ENCODE measurements at regions not wholly inside any gene's neighbourhood (a gene's known extent, or its start where the extent isn't known, plus 50 kb on each side); places are given as distances from the start of the nearest gene placed in this dataset.

GRCh38 chr4:78683352-78683751 is 92.8 kb upstream of the BMP2K start:
- Histone ChIP-seq H3K9me3 (ENCODE audit: control insufficient read depth, insufficient read depth, low read length) (no peaks in the 10 kb centered on the region), H3K4me1 (ENCODE audit: insufficient read depth, low read length) (no peaks in the 10 kb centered on the region), H3K9ac (ENCODE audit: low read depth, low read length) (no peak overlapping the region)

GRCh38 chr4:78684325-78685079 is 91.6 kb upstream of the BMP2K start:
- Histone ChIP-seq H3K4me1 (ENCODE audit: insufficient read depth, low read length) (no peaks in the 10 kb centered on the region), H3K9ac (ENCODE audit: low read depth, low read length) (no peak overlapping the region), H3K9me3 (ENCODE audit: control insufficient read depth, insufficient read depth, low read length) (no peaks in the 10 kb centered on the region), H3K36me3 (ENCODE audit: insufficient read depth, low read length) (no peaks in the 10 kb centered on the region)

More at GRCh38 chr4:78683352-78683751, 92.8 kb upstream of the BMP2K start:
- H3K36me3 ChIP-seq (ENCODE audit: insufficient read depth, low read length), result no peaks in the 10 kb centered on the region

DNA sequence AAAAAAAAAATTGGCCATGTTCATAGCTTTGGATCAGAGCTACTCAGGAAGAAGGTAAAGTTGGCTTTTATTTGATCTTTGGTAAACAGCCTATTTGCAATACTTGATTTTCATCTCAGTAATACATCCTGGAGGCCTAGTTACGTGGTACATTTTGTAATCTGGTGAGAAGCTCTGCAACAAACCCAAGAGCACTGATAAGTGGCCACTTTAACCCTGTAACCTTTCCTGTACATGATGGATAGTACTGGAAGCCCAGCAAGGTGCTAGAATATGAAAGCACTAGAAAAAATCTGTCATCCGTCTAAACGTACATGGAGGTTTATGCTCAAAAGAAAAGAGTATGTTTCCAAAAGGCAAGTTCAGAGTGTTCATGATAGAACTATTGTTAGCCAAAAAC is 88.3 kb upstream of the BMP2K start:
- Histone ChIP-seq H3K9ac (ENCODE audit: low read depth, low read length) (no peak overlapping the region), H3K4me1 (ENCODE audit: insufficient read depth, low read length) (0 out of 2 replicates have a peak, but pooled peaks cover 5% of the 10 kb centered on the region), H3K9me3 (ENCODE audit: control insufficient read depth, insufficient read depth, low read length) (no peaks in the 10 kb centered on the region), H3K36me3 (ENCODE audit: insufficient read depth, low read length) (no peaks in the 10 kb centered on the region)

DNA sequence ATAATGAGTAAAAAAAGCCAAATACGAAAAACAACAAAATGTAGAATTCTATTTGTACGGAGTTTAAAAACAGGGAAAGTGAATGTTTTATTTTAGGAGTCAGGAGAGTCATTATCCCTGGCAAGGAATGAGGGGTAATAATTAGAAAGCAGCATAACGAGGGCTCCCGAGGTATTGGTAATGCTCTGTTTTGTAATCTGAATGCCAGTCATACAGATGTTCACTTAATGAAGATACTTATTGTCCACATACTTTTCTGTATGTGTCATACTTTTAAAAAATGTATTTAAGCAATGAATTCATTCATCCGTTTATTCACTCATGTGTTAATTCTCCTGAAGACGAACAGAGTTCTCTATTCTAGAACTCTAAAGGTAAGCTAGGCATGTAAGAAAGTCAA is 87.8 kb upstream of the BMP2K start:
- H3K9me3 ChIP-seq (ENCODE audit: control insufficient read depth, insufficient read depth, low read length), result no peaks in the 10 kb centered on the region
- 0 out of 2 replicates have a peak, but pooled peaks cover 5% of the 10 kb centered on the region for H3K4me1 ChIP-seq (ENCODE audit: insufficient read depth, low read length)
- no peaks in the 10 kb centered on the region for H3K36me3 ChIP-seq (ENCODE audit: insufficient read depth, low read length)
- H3K9ac ChIP-seq (ENCODE audit: low read depth, low read length), result no peak overlapping the region

DNA sequence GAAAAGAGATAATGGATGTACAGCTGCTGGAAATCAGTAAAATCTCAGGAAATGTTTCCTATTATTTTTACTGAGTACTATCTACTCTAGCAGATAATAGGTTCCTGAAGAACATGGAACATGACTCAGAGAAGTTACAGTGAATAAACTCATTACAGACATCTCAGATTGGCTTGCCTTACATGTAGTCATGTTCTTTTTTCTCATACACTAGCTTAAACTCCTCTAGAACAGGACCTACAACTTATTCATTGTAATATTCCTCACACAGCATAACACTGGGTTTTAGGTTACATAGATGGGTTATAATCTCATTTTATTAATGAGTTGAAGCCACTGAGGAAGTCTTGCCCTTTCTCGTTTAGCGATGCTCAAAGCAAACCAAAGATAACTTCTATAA is 86.9 kb upstream of the BMP2K start:
- Histone ChIP-seq H3K9me3 (ENCODE audit: control insufficient read depth, insufficient read depth, low read length) (no peaks in the 10 kb centered on the region), H3K9ac (ENCODE audit: low read depth, low read length) (no peak overlapping the region), H3K4me1 (ENCODE audit: insufficient read depth, low read length) (0 out of 2 replicates have a peak, but pooled peaks cover 5% of the 10 kb centered on the region), H3K36me3 (ENCODE audit: insufficient read depth, low read length) (no peaks in the 10 kb centered on the region)

- H3K4me1 ChIP-seq (ENCODE audit: insufficient read depth, low read length), result 0 out of 2 replicates have a peak, but pooled peaks cover 5% of the 10 kb centered on the region
- no peak overlapping the region for H3K9ac ChIP-seq (ENCODE audit: low read depth, low read length)
Measured at GRCh38 chr4:78689700-78690323, 86.3 kb upstream of the BMP2K start.

GRCh38 chr4:78691334-78691754 is 84.8 kb upstream of the BMP2K start:
- no peaks in the 10 kb centered on the region for H3K9me3 ChIP-seq (ENCODE audit: control insufficient read depth, insufficient read depth, low read length)
- no peaks in the 10 kb centered on the region for H3K36me3 ChIP-seq (ENCODE audit: insufficient read depth, low read length)
- no peak overlapping the region for H3K9ac ChIP-seq (ENCODE audit: low read depth, low read length)
- H3K4me1 ChIP-seq (ENCODE audit: insufficient read depth, low read length), result 0 out of 2 replicates have a peak, but pooled peaks cover 5% of the 10 kb centered on the region

More at GRCh38 chr4:78689700-78690323, 86.3 kb upstream of the BMP2K start:
- Histone ChIP-seq H3K9me3 (ENCODE audit: control insufficient read depth, insufficient read depth, low read length) (no peaks in the 10 kb centered on the region), H3K36me3 (ENCODE audit: insufficient read depth, low read length) (no peaks in the 10 kb centered on the region)

DNA sequence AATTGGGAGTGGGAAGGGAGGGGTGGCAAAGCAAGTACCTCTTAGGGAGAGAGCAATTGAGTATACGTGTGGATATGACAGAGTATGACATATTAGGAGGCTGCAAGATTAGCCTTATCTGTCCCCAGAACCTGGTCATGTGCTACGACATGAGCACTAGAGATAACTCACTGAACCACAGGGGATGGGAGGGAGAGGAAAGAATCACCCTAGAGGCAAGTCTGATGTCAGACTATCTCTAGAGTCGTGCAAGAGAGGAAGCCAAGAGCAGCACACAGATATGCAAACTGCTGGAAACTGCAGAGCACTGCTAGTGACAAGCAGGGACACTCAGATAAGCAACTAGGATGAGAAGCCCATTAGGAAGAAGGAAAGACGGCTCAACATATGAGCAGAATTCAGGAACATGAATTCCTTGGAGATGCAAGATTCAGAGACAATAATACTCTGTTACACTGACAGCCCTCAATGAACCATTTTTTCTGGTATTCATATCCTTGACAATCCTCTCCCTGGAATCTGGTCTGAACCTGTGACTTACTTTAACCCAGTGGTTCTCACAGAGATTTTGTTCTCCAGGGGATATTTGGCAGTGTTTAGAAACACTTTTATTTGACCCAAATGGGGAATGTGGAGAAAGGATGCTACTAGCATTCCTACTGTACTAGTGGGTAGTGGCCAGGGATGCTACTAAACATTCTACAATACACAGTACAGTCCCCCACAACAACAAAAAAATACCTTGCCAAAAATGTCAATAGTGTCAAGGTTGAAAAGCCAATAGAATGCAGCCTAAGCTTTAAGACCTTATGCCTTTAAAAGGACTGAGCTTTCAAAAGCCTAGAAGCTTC is 84.0 kb upstream of the BMP2K start:
- Histone ChIP-seq H3K9me3 (ENCODE audit: control insufficient read depth, insufficient read depth, low read length) (no peaks in the 10 kb centered on the region), H3K9ac (ENCODE audit: low read depth, low read length) (no peak overlapping the region), H3K36me3 (ENCODE audit: insufficient read depth, low read length) (no peaks in the 10 kb centered on the region), H3K4me1 (ENCODE audit: insufficient read depth, low read length) (0 out of 2 replicates have a peak, but pooled peaks cover 5% of the 10 kb centered on the region)

GRCh38 chr4:78692822-78693170 is 83.4 kb upstream of the BMP2K start:
- no peak overlapping the region for H3K9ac ChIP-seq (ENCODE audit: low read depth, low read length)
- no peaks in the 10 kb centered on the region for H3K36me3 ChIP-seq (ENCODE audit: insufficient read depth, low read length)
- 0 out of 2 replicates have a peak, but pooled peaks cover 5% of the 10 kb centered on the region for H3K4me1 ChIP-seq (ENCODE audit: insufficient read depth, low read length)
- no peaks in the 10 kb centered on the region for H3K9me3 ChIP-seq (ENCODE audit: control insufficient read depth, insufficient read depth, low read length)

DNA sequence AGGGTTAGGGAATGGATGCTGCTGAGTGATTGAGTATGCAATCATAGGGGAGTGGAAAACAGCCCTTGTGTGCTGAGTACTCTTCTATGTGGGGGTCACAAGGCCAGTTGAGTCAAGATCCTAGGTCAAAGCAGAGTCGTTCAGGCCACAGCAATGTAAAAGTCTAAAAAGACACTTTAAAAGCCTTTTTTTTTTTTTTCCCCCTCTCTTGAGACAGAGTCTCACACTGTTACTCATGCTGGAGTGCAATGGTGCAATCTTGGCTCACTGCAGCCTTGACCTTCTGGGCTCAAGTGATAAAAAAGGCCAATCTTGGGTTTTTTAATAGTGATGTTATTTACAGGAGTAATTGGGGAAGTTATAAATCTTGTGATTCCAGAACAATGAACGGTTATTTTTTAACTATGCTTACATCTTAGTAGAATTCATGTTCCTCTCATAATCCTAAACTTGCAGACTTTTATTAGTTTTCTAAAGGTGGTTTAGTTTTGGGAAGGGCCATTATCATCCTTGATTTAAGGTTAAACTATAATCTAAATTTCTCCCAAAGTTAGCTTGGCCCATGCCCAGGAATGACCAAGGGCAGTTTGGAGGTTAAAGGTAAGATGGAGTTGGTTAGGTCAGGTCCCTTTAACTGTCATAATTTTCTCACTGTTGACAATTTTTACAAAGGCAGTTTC is 82.2 kb upstream of the BMP2K start:
- H3K36me3 ChIP-seq (ENCODE audit: insufficient read depth, low read length), result no peaks in the 10 kb centered on the region
- no peak overlapping the region for H3K9ac ChIP-seq (ENCODE audit: low read depth, low read length)

GRCh38 chr4:78694457-78694787 is 81.7 kb upstream of the BMP2K start:
- 0 out of 2 replicates have a peak, but pooled peaks cover 5% of the 10 kb centered on the region for H3K4me1 ChIP-seq (ENCODE audit: insufficient read depth, low read length)
- no peaks in the 10 kb centered on the region for H3K36me3 ChIP-seq (ENCODE audit: insufficient read depth, low read length)
- no peak overlapping the region for H3K9ac ChIP-seq (ENCODE audit: low read depth, low read length)
- no peaks in the 10 kb centered on the region for H3K9me3 ChIP-seq (ENCODE audit: control insufficient read depth, insufficient read depth, low read length)

More for the DNA sequence above, 82.2 kb upstream of the BMP2K start:
- H3K4me1 ChIP-seq (ENCODE audit: insufficient read depth, low read length), result 0 out of 2 replicates have a peak, but pooled peaks cover 5% of the 10 kb centered on the region
- no peaks in the 10 kb centered on the region for H3K9me3 ChIP-seq (ENCODE audit: control insufficient read depth, insufficient read depth, low read length)

DNA sequence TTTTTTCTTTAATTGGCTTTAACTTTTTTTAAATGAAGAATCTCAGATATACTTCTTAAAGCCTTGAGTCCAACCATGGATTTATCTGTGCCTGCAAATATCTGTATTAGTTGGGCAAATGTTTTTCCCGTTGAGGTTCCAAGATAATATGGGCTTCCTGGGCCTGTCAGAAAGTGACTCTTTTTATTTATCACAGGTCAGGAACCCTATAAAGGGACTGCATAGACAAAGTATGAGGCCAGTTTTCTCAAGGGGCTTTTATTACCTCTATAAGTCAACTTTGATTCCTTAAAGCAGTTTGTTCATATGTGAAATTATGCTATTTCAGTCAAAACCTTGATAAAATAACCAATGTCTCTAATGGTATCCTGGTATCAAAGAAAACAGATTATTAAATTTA is 80.2 kb upstream of the BMP2K start:
- 0 out of 2 replicates have a peak, but pooled peaks cover 5% of the 10 kb centered on the region for H3K4me1 ChIP-seq (ENCODE audit: insufficient read depth, low read length)
- no peak overlapping the region for H3K9ac ChIP-seq (ENCODE audit: low read depth, low read length)
- no peaks in the 10 kb centered on the region for H3K9me3 ChIP-seq (ENCODE audit: control insufficient read depth, insufficient read depth, low read length)
- no peaks in the 10 kb centered on the region for H3K36me3 ChIP-seq (ENCODE audit: insufficient read depth, low read length)

DNA sequence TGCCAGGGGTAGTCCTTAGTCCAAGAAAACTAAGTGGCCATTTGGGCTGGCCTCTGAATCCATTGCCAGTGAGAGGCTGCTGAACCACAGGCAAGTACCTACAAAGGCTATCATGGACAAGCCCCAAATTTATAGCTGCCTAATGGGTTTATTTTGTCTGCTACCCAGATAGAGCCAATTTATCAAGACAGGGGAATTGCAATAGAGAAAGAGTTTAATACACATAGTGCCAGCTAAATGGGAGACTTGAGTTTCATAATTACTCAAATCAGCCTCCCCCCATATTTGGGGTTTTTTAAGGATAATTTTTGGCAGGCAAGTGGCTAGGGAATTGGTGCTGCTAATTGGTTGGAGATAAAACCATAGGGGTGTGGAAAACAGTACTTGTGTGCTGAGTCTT is 73.1 kb upstream of the BMP2K start:
- Histone ChIP-seq H3K9ac (ENCODE audit: low read depth, low read length) (no peak overlapping the region), H3K9me3 (ENCODE audit: control insufficient read depth, insufficient read depth, low read length) (no peaks in the 10 kb centered on the region), H3K36me3 (ENCODE audit: insufficient read depth, low read length) (no peaks in the 10 kb centered on the region), H3K4me1 (ENCODE audit: insufficient read depth, low read length) (peaks cover 27% of the 10 kb centered on the region)

GRCh38 chr4:78704317-78704716 is 71.8 kb upstream of the BMP2K start:
- Histone ChIP-seq H3K9me3 (ENCODE audit: control insufficient read depth, insufficient read depth, low read length) (no peaks in the 10 kb centered on the region), H3K36me3 (ENCODE audit: insufficient read depth, low read length) (no peaks in the 10 kb centered on the region)

More at GRCh38 chr4:78704317-78704716, 71.8 kb upstream of the BMP2K start:
- Histone ChIP-seq H3K9ac (ENCODE audit: low read depth, low read length) (no peak overlapping the region), H3K4me1 (ENCODE audit: insufficient read depth, low read length) (peaks cover 27% of the 10 kb centered on the region)
